PC-3 (cell line): ENCODE measurements at regions not wholly inside any gene's neighbourhood (a gene's known extent, or its start where the extent isn't known, plus 50 kb on each side); places are given as distances from the start of the nearest gene placed in this dataset.
"Not testable (repeated sequence)": the region's sequence is repeated elsewhere in the genome, so short reads cannot be mapped to it uniquely, and the experiment has no call there.

Experiments
- EZH2 ChIP-seq: fragments of 300-600 bp; sonication (generic); IDR thresholded peaks from one replicate; pipeline ENCODE4 v1.6.1; 2017; ENCODE audit warnings: antibody characterized with exemption, mild to moderate bottlenecking, low read length; ENCODE audit not compliant: unreplicated experiment
- TF ChIP-seq, protein P1 (sequence below): fragments of 300-600 bp; sonication (generic); conservative IDR thresholded peaks from 2 replicates; pipeline ENCODE4 v1.5.1; 2017; ENCODE audit warnings: antibody characterized with exemption, low read depth, mild to moderate bottlenecking, low read length

DNA sequence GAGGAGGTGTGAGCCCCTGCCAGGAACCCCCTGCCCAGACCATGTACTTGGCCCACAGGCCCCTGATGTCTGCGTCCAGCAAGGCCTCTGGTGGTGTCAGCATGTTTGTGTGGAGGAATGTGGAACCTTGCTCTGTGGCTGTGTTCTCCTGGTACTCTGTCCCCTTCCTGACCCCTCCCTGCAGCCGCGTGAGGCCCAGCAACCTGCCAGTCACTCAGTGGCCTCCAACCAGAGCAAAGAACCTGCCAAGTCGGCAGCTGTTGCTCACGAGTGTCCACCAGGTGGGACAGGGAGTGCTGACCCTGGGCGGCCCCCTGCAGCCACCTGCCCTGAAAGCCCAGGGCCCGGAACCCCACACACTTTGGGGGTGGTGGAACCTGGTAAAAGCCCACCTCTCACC, 65.6 kb upstream of the COBL start:
- TF ChIP-seq, protein P1, sequence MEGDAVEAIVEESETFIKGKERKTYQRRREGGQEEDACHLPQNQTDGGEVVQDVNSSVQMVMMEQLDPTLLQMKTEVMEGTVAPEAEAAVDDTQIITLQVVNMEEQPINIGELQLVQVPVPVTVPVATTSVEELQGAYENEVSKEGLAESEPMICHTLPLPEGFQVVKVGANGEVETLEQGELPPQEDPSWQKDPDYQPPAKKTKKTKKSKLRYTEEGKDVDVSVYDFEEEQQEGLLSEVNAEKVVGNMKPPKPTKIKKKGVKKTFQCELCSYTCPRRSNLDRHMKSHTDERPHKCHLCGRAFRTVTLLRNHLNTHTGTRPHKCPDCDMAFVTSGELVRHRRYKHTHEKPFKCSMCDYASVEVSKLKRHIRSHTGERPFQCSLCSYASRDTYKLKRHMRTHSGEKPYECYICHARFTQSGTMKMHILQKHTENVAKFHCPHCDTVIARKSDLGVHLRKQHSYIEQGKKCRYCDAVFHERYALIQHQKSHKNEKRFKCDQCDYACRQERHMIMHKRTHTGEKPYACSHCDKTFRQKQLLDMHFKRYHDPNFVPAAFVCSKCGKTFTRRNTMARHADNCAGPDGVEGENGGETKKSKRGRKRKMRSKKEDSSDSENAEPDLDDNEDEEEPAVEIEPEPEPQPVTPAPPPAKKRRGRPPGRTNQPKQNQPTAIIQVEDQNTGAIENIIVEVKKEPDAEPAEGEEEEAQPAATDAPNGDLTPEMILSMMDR = not testable (repeated sequence)
- TF ChIP-seq EZH2 = not testable (repeated sequence)
